ENCODE measurements at regions not wholly inside any gene's neighbourhood (a gene's known extent, or its start where the extent isn't known, plus 50 kb on each side); places are given as distances from the start of the nearest gene placed in this dataset.

DNA sequence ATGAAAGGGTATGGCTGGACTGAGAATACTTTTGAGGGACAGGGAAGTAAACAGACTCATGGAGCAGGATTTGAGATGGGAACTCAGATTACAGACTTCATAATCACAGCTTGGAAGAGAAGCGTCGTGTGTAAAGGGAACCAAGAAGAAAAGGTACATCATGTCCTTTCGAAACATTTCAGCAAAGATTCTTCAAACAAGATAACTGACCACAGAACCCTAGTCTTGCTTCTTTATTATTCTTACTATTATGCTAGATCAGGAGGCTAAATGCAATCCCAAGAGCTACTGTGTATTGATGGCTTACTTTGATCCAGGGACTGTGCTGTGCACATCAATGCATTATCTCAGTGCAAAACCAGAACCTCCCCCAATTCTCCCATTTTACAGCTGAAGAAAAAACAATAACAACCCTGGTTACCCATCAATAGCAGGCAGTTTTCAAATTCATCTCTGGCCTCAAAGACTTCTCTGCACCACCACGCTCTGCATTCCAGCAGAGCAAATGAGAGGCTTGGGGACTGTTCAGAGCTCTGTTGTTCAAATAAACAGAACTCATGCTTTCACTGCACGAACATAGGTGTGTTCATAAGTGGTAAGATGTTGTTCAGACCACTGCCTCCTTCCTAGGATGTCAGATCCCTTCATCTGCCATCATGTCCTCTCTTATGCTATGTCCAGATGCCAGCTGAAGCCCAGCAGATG is 104.8 kb upstream of the NAV2 start:
- TF ChIP-seq, protein P1, sequence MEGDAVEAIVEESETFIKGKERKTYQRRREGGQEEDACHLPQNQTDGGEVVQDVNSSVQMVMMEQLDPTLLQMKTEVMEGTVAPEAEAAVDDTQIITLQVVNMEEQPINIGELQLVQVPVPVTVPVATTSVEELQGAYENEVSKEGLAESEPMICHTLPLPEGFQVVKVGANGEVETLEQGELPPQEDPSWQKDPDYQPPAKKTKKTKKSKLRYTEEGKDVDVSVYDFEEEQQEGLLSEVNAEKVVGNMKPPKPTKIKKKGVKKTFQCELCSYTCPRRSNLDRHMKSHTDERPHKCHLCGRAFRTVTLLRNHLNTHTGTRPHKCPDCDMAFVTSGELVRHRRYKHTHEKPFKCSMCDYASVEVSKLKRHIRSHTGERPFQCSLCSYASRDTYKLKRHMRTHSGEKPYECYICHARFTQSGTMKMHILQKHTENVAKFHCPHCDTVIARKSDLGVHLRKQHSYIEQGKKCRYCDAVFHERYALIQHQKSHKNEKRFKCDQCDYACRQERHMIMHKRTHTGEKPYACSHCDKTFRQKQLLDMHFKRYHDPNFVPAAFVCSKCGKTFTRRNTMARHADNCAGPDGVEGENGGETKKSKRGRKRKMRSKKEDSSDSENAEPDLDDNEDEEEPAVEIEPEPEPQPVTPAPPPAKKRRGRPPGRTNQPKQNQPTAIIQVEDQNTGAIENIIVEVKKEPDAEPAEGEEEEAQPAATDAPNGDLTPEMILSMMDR (IDR thresholded peaks at IDR 0.05; ENCODE audit: low read depth, low read length, poor library complexity, severe bottlenecking), result no peak
- no peak for TF ChIP-seq EZH2phosphoT487 (IDR thresholded peaks at IDR 0.05; ENCODE audit: borderline replicate concordance, low read length)
